ENCODE measurements at regions not wholly inside any gene's neighbourhood (a gene's known extent, or its start where the extent isn't known, plus 50 kb on each side); places are given as distances from the start of the nearest gene placed in this dataset.

- DNase-seq (ENCODE audit: insufficient read length, low spot score, missing footprints), result no peak
- H4K20me1 ChIP-seq (ENCODE audit: insufficient read depth, low read length), result no peaks in the 10 kb centered on the region
- no peak overlapping the region for H3K4me2 ChIP-seq (ENCODE audit: insufficient read depth, low read length)
- H3K79me2 ChIP-seq (ENCODE audit: insufficient read depth, low read length), result no peaks in the 10 kb centered on the region
- H3K36me3 ChIP-seq (ENCODE audit: insufficient read depth, low read length), result no peaks in the 10 kb centered on the region
- no peaks in the 10 kb centered on the region for H3K27me3 ChIP-seq (ENCODE audit: insufficient read depth, low read length)
- H3K27ac ChIP-seq (ENCODE audit: low read depth, low read length), result no peak overlapping the region
- no peak overlapping the region for H3K4me3 ChIP-seq (ENCODE audit: insufficient read depth, low read length)
- no peaks in the 10 kb centered on the region for H3K4me1 ChIP-seq (ENCODE audit: insufficient read depth, low read length)
- H2AFZ ChIP-seq (ENCODE audit: low read length), result no peak overlapping the region
- H3K9me3 ChIP-seq (ENCODE audit: low read depth, low read length), result no peaks in the 10 kb centered on the region
- TF ChIP-seq, protein P1, sequence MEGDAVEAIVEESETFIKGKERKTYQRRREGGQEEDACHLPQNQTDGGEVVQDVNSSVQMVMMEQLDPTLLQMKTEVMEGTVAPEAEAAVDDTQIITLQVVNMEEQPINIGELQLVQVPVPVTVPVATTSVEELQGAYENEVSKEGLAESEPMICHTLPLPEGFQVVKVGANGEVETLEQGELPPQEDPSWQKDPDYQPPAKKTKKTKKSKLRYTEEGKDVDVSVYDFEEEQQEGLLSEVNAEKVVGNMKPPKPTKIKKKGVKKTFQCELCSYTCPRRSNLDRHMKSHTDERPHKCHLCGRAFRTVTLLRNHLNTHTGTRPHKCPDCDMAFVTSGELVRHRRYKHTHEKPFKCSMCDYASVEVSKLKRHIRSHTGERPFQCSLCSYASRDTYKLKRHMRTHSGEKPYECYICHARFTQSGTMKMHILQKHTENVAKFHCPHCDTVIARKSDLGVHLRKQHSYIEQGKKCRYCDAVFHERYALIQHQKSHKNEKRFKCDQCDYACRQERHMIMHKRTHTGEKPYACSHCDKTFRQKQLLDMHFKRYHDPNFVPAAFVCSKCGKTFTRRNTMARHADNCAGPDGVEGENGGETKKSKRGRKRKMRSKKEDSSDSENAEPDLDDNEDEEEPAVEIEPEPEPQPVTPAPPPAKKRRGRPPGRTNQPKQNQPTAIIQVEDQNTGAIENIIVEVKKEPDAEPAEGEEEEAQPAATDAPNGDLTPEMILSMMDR (IDR thresholded peaks at IDR 0.05; ENCODE audit: extremely low read depth, low read depth, low read length), result no peak
Observed at GRCh38 chr6:8361259-8361658, 74.1 kb downstream of the SLC35B3 start.

DNA sequence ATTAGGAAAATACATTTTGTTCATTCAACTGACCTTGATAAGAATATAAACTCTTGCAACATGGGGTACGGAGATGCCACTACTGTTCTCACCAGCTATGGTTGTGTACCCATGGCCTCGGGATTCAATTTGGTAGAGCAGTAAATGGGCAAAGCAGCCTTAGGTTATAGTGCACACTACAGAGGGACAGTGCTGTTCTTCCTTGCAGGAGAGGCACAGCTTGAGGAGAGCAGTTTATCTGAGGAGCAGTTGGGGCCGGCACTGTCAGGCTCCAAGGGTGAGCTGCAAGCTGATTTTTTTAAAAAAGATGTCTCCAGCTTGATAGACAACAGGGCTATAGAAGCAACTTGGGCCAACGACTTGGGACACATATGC lies 82.4 kb downstream of the SLC35B3 start:
- no peaks in the 10 kb centered on the region for H3K36me3 ChIP-seq (ENCODE audit: insufficient read depth, low read length)
- H3K79me2 ChIP-seq (ENCODE audit: insufficient read depth, low read length), result no peaks in the 10 kb centered on the region
- H3K4me2 ChIP-seq (ENCODE audit: insufficient read depth, low read length), result no peak overlapping the region
- H3K27me3 ChIP-seq (ENCODE audit: insufficient read depth, low read length), result no peaks in the 10 kb centered on the region
- H3K9me3 ChIP-seq (ENCODE audit: low read depth, low read length), result no peaks in the 10 kb centered on the region
- no peaks in the 10 kb centered on the region for H3K4me1 ChIP-seq (ENCODE audit: insufficient read depth, low read length)
- no peak overlapping the region for H2AFZ ChIP-seq (ENCODE audit: low read length)
- no peak overlapping the region for H3K27ac ChIP-seq (ENCODE audit: low read depth, low read length)
- no peaks in the 10 kb centered on the region for H4K20me1 ChIP-seq (ENCODE audit: insufficient read depth, low read length)
- no peak overlapping the region for H3K4me3 ChIP-seq (ENCODE audit: insufficient read depth, low read length)
- TF ChIP-seq, protein P1 (IDR thresholded peaks at IDR 0.05; ENCODE audit: extremely low read depth, low read depth, low read length), result no peak
- DNase-seq (ENCODE audit: insufficient read length, low spot score, missing footprints), result no peak

DNA sequence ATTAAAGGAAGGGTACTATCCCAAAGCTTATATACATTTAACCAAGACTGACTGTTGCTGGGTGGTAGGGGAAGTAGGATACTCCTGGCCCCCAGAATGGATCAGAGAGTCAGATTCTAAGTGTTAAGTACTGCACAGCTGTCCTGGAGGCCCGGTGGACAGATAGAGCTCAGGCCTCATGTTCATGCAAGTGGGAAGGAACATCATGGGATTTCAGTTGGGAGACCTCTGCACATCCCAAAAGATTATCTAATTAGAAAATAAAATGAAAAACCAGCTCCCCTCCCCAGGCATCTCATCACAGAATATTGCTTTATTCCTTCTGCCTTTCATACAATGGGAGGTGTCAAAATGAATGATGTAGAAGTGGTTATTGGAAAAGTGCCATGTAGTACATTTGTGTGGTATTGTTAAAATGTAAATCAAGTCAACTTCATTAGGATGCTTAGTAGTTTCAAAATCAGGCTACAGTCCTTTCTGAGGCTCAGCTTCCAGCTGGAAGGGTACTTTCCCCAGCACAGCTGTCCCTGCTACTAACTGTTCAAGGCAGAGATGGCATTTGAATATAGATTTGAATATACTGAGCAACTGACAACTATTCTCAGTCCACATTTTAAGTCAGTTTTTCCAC lies 82.9 kb downstream of the SLC35B3 start:
- Histone ChIP-seq H3K36me3 (ENCODE audit: insufficient read depth, low read length) (no peaks in the 10 kb centered on the region), H3K27me3 (ENCODE audit: insufficient read depth, low read length) (no peaks in the 10 kb centered on the region), H3K27ac (ENCODE audit: low read depth, low read length) (no peak overlapping the region), H4K20me1 (ENCODE audit: insufficient read depth, low read length) (no peaks in the 10 kb centered on the region), H3K4me1 (ENCODE audit: insufficient read depth, low read length) (no peaks in the 10 kb centered on the region), H3K4me3 (ENCODE audit: insufficient read depth, low read length) (no peak overlapping the region), H2AFZ (ENCODE audit: low read length) (no peak overlapping the region), H3K9me3 (ENCODE audit: low read depth, low read length) (no peaks in the 10 kb centered on the region), H3K4me2 (ENCODE audit: insufficient read depth, low read length) (no peak overlapping the region), H3K79me2 (ENCODE audit: insufficient read depth, low read length) (no peaks in the 10 kb centered on the region)
- DNase-seq (ENCODE audit: insufficient read length, low spot score, missing footprints), result no peak
- TF ChIP-seq, protein P1 (IDR thresholded peaks at IDR 0.05; ENCODE audit: extremely low read depth, low read depth, low read length), result no peak

DNA sequence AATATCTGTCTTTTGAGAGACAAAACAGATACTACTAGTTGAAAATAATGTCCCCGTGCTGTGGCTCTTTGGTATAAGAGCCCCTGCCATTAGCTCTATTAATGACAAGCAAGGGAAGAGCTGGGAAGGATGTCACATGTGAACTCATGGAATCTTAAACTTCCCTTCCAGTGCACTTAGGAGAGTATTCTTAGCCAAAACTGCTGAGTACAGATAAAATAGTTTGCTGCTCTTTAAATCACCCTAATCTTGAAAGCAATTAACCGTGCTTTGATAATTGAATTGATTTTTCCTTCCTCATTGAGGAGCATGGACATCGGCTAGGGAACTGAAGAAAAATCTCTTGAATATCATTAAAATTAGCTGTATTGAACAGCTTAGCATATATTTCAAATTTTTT lies 91.7 kb downstream of the SLC35B3 start:
- Histone ChIP-seq H3K4me3 (ENCODE audit: insufficient read depth, low read length) (no peak overlapping the region), H3K36me3 (ENCODE audit: insufficient read depth, low read length) (no peaks in the 10 kb centered on the region), H3K4me1 (ENCODE audit: insufficient read depth, low read length) (no peaks in the 10 kb centered on the region), H2AFZ (ENCODE audit: low read length) (no peak overlapping the region), H3K79me2 (ENCODE audit: insufficient read depth, low read length) (no peaks in the 10 kb centered on the region), H3K4me2 (ENCODE audit: insufficient read depth, low read length) (no peak overlapping the region), H3K27me3 (ENCODE audit: insufficient read depth, low read length) (no peaks in the 10 kb centered on the region), H3K9me3 (ENCODE audit: low read depth, low read length) (no peaks in the 10 kb centered on the region), H3K27ac (ENCODE audit: low read depth, low read length) (no peak overlapping the region), H4K20me1 (ENCODE audit: insufficient read depth, low read length) (no peaks in the 10 kb centered on the region)
- TF ChIP-seq, protein P1 (IDR thresholded peaks at IDR 0.05; ENCODE audit: extremely low read depth, low read depth, low read length), result no peak
- no peak for DNase-seq (ENCODE audit: insufficient read length, low spot score, missing footprints)

Measured in osteoblast (primary cell).